SK-N-SH (cell line): ENCODE measurements at regions not wholly inside any gene's neighbourhood (a gene's known extent, or its start where the extent isn't known, plus 50 kb on each side); places are given as distances from the start of the nearest gene placed in this dataset.

Source experiments
- CHD2 ChIP-seq: fragments of 150-350 bp; IDR thresholded peaks from 2 replicates; pipeline ENCODE4 v1.6.1; 2018; ENCODE audit warnings: low read length; ENCODE audit not compliant: partially characterized antibody
- EP300 ChIP-seq, 2 experiments: IDR thresholded peaks; 2 replicates each; pipeline versions ENCODE4 v1.4.0 to v1.6.1; 2012; ENCODE audit warnings: borderline replicate concordance in 1 of 2, low read depth in 1 of 2, low read length in 1 of 2
- GABPA ChIP-seq: IDR thresholded peaks from 2 replicates; pipeline ENCODE4 v1.4.0; 2012; ENCODE audit warnings: low read depth, mild to moderate bottlenecking
- GATA2 ChIP-seq: sonication (generic); formaldehyde crosslinking; IDR thresholded peaks from 2 replicates; pipeline ENCODE4 v1.5.0; 2020; ENCODE audit warnings: mild to moderate bottlenecking, missing genetic modification reagents
- JUND ChIP-seq: IDR thresholded peaks from 2 replicates; pipeline ENCODE4 v1.4.0; 2012
- RAD21 ChIP-seq: IDR thresholded peaks from 2 replicates; pipeline ENCODE4 v1.6.1; 2012; ENCODE audit warnings: mild to moderate bottlenecking, low read length
- TAF1 ChIP-seq: IDR thresholded peaks from 2 replicates; pipeline ENCODE4 v1.6.1; 2012; ENCODE audit warnings: low read depth, mild to moderate bottlenecking, low read length, moderate library complexity, borderline replicate concordance
- TF ChIP-seq, protein P1 (sequence below): fragments of 200-600 bp; sonication (generic); IDR thresholded peaks from 2 replicates; pipeline ENCODE4 v1.6.1; 2017; ENCODE audit warnings: antibody characterized with exemption, mild to moderate bottlenecking, moderate library complexity

DNA sequence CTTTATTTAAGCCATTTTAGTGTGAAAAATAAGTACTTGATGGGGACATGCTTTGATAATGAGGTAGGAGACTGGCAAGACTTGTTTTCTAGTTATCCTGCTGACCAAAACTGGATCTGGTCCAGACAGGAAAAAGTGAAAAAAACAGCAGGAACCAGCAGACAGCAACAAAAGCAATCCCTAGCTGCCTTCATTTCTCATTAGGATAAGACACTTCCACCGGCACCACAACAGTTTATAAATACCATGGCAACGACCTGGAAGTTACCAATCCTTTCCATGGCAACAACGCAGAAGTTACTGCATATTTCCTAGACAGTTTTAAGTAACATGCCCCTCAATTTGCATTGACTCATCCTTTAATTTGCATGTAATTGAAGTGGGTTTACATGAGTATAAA, 993.8 kb upstream of the NCAM2 start:
- TF ChIP-seq GATA2 (no peak), RAD21 (no peak), TAF1 (no peak), GABPA (no peak), CHD2 (no peak), JUND (no peak), EP300 (IDR thresholded peaks at IDR 0.05; ENCODE audit: borderline replicate concordance in 1 of 2, low read depth in 1 of 2, low read length in 1 of 2) (no peak)
- TF ChIP-seq, protein P1, sequence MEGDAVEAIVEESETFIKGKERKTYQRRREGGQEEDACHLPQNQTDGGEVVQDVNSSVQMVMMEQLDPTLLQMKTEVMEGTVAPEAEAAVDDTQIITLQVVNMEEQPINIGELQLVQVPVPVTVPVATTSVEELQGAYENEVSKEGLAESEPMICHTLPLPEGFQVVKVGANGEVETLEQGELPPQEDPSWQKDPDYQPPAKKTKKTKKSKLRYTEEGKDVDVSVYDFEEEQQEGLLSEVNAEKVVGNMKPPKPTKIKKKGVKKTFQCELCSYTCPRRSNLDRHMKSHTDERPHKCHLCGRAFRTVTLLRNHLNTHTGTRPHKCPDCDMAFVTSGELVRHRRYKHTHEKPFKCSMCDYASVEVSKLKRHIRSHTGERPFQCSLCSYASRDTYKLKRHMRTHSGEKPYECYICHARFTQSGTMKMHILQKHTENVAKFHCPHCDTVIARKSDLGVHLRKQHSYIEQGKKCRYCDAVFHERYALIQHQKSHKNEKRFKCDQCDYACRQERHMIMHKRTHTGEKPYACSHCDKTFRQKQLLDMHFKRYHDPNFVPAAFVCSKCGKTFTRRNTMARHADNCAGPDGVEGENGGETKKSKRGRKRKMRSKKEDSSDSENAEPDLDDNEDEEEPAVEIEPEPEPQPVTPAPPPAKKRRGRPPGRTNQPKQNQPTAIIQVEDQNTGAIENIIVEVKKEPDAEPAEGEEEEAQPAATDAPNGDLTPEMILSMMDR: no peak
